ENCODE measurements at regions not wholly inside any gene's neighbourhood (a gene's known extent, or its start where the extent isn't known, plus 50 kb on each side); places are given as distances from the start of the nearest gene placed in this dataset.

DNA sequence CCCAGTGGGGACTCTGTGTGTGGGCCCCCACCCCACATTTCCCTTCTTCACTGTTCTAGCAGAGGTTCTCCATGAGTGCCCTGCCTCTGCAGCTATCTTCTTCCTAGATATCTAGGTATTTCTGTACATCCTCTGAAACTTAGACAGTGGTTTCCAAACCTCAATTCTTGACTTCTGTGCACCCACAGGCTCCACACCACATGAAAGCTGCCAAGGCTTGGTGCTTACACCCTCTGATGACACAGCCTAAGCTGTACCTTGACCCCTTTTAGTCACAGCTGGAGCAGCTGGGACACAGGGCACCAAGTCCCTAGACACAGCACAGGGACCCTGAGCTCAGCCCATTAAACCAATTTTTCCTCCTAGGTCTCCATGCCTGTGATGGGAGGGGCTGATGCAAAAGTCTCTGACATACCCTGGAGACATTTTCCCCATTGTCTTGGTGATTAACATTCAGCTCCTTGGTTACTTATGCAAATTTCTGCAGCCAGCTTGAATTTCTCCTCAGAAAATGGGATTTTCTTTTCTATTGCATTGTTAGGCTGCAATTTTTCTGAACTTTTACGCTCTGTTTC, 304.5 kb downstream of the OTOL1 start:
- no peak for DNase-seq (ENCODE audit: low spot score)

DNA sequence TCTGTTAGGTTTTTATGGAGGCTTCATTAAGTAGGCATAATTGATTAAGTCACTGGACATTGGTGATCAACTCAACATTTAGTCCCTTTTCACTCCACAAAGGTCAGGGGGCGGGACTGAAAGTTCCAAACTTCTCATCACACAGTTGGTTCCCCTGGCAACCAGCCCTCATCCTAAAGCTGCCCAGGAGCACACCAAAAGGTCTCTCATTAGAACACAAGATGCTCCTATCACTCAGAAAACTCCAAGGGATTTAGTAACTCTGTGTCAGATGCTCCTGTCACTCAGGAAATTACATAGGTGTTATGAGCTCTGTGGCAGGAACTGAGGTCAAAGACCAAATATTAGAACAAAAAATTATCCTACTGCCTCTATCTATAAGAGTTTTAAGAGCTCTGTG, 321.5 kb downstream of the OTOL1 start:
- no peak for DNase-seq (ENCODE audit: low spot score)

DNA sequence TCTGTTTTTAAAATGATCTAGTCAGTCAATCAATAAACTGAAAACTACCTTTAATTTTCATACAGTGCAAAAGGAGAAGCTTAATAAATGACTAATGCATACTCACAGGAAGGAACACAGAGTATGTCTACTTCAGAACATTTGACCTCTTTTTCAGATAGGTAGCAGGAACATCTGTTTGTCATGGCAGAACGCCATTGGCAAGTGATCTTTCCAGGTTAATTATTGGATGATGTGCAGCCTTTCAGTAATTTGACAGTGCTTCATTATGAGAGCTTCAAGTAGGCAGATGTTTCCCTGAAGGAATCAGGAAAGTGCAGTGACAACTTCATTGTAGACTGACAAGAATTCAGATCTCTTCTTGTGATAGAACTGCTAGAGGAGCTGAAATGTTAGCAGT, 325.0 kb downstream of the OTOL1 start:
- DNase-seq (ENCODE audit: low spot score), result no peak

DNA sequence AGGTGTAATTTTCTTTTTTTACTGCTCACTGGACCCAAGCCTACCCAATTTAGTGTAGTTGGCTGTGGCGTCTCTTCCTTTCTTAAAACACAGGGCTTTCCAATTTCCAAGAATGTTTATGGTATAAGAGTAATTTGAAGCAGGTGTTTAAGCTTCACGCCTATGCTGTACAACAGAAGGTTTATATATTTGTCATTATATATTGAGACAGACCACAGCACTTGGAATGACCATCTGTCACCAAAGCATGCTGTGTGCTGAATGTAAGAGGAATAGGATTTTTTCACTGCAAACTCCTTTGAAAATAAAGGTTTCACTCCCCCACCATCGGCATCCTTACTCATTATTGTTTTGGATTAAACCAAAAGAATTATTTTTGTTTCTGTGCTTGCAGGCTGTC, 325.7 kb downstream of the OTOL1 start:
- DNase-seq (ENCODE audit: low spot score), result no peak

DNA sequence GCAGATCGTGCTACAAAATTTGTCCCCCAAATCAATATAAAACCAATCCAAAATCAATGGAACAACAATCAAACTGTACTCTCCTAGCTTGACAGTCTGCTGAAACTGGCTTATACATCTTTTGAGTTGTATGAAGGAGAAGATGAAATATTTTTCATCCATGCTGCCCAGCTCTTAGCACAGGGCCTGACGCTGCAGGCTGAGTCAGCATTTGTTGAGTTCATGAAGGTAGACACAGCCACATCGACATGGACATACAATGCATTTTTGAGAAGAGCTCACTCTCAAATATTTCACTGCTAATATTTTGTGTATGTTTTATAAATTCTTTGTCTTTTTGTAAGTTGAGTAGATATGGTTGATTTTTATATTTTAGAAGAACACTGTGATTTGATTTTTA, 327.3 kb downstream of the OTOL1 start:
- DNase-seq (ENCODE audit: low spot score), result no peak

DNA sequence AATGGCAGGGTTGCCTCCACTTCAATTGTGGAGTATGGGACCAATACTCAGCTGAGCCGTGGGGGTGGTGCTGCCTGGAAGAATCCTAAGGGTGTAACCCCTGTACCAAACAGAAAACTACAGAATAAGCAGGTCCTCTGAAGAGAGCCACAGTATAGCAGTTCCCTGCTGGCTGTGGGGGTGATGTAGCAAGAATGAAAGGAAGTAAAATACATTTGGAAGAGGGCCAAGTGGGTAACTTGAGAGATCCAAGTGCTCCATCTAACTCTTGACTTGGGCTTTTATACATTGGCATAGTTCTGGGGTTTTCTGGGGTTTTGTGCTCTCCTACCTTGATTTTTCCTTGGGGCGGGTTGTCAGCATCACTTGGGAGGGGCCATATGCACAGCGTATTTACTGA, 341.4 kb downstream of the OTOL1 start:
- DNase-seq (ENCODE audit: low spot score), result no peak

DNA sequence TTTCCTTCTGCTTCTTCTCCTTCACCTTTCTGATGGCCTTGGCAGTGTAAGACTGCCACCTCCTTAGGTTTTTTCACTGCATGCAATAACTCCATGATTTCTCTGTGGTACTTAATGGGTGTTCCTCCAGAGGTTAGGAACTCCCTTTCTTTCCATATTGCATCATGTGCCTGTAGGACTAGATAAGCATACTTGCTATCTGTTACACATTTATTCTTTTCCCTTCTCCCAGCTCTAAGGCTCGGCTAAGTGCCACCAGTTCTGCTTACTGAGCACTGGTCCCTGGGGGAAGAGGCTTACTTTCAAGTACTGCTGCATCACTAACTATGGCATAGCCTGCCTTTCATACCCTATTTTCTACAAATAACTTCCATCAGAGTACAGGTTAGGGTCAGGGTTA, 351.8 kb downstream of the OTOL1 start:
- no peak for DNase-seq (ENCODE audit: low spot score)

DNA sequence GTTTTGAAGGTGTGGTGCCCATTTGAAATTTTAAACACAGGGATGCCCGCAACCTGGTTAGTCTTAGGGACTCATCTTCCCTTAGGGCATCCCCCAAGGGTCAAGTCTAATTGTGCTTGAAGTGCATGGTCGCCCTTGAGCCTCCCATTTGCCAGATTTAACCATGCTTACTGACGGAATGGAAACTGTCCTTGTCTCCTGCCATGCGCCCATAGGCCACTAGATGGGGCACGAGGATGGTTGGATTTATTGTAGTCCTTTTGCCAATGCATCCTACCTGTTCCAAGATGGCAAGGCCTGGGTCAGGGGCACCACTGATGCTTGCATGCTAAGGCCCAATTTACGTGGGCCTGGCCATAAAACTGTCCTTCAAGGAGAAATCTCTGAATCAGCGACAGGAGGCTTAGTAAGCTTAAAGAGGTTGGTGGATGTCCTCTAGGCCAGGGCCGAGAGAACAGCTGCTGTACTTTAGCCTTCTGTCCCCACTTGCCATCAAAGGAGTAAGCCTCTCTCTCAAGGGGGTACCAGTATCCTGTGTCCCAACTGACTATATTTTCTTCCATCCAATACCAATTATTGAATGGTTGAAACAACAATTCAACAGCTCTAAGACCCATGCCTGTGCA, 355.4 kb downstream of the OTOL1 start:
- DNase-seq (ENCODE audit: low spot score), result peak; percentile 54

DNA sequence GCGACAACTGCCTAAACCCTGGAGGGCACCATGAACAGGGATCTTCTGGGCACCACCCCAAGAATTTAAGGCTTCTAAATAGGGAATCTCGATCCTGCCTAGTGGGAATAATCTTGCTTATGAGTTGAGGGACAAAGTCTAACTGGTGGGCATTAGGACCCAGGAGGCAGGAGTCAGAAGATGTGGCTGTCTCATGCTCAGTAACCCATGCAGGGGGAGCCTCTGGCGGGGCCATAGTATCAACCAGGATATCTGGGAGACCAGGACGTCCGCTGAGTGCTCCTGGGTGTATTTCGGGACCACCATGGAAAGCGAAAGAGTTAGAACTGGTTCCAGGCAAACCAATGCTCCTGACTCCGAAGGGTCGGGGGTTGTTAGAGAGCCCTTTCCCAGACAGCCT, 356.1 kb downstream of the OTOL1 start:
- no peak for DNase-seq (ENCODE audit: low spot score)

DNA sequence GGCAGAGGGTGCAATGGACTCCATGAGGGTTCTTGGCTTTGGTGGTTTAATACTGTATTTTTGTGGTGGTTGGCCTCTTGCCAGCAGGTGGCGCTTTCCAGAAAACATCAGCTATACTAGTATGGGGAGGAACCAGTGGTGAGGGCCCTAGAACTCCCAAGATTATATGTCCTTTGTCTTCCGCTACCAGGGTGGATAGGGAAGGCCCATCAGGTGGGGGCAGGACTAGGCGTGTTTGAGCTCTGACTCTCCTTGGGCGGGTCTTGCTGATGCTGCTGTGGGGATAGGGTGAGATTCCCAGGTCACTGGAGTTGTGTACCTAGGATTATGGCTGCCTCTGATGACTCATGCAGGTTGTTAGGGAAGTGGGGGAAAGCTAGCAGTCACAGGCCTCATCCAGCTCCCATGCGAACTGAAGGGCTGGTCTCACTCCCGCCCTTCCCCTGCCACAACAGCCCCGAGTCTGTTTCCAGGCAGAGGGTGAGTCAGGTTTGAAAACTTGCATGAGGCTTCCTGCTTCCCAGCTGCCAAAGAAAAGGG, 357.7 kb downstream of the OTOL1 start:
- DNase-seq (ENCODE audit: low spot score), result peak; percentile 81

DNA sequence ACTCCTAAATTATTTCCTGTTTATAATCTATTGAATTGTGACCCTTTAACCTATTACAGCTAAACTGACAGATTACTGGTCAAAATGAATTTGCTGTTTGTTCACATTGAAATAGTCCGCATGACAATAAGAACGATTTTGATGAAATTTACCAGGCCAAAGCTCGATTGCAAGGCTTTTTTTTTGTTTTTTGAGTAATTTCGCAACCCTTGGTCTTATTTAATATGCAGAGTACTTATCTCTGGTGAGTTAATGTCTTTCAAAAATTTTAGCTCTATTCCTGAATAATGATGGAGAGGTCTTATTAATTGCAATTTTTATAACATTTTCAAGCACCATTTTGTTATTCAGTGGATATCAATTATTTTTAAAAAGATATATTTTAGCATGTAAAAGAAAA, 362.4 kb downstream of the OTOL1 start:
- DNase-seq (ENCODE audit: low spot score), result no peak

DNA sequence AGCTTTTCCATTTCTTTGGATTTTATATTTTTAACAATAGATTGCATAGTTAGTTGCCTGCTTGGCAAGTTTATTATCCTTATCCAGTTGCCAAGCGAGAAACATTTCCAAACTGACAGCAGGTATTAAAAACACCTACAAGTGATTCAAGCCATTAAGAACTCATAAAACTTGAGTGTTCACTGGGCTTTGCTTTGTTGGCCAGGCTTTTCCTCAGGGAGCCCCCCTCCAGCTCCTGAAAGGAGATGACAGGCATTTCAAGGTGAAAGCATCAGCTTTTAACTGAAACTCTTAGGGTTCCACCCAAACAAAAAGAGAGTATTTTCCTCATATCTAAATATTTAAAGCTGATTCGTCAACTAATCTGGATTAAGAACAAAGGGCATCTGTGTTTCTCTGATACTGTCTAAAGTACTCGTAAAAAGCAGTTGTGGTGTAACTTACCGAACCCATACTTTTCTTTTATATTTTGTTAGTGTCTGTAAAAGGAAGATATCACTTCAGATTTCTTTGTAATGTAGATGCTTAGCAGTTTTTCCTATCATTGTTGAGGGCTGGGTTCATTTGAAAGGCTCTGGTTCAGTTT, 363.4 kb downstream of the OTOL1 start:
- DNase-seq (ENCODE audit: low spot score), result no peak

DNA sequence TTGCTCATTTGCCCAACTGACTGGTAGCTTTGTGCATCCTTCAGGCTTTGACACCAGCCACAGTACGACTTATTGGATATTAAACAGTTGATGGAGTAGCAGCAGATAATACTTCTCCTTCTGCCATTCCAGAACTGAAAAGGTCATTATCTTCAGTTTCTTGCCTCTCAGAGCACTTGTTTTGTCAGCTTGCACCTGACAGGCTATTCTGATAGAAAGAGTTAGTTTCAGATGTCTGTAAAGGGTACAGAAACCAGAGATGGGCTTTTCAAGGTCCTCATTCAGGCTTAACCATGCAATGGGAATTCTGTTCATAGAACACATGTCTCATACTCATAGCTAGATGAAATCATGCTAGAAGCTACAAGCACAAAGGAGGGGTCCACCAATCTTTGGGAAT, 367.2 kb downstream of the OTOL1 start:
- no peak for DNase-seq (ENCODE audit: low spot score)

DNA sequence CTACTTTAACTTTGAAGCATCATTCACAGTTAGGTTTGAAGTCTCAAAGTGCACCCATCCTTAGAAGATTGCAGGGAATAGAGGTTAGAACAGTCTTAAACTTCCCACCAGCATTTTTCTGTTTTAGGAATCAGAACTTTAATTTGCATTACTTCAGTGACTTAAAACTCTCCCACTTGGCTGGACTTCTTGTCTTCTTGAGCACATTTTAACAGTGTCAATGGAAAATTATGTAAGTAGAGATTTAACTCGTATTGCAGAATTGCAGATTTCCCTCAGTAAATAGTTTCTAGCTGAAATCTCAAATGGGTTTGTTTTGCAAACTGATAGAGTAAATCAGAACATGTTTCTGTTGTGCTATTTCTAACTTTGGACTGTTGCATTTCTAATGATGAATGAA, 369.6 kb downstream of the OTOL1 start:
- DNase-seq (ENCODE audit: low spot score), result no peak

DNA sequence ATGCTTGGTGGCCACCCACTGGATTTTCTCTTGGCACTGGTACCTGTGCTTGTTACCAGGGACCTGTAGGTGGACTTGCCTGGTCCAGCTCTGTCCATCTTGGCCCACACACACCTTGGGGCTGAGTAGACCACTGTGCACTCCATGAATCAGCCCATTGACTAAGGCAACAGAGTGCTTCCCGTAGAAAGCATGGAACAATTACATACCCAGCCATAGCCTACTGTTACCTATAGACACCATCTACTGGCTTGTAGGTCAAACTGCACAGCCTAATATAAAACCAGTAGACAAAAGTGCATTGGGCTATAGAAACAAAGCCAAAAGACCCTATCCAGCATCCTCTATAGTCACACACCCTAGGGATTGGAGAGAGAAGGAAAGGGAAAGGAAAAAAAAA, 378.9 kb downstream of the OTOL1 start:
- DNase-seq (ENCODE audit: low spot score), result no peak

DNA sequence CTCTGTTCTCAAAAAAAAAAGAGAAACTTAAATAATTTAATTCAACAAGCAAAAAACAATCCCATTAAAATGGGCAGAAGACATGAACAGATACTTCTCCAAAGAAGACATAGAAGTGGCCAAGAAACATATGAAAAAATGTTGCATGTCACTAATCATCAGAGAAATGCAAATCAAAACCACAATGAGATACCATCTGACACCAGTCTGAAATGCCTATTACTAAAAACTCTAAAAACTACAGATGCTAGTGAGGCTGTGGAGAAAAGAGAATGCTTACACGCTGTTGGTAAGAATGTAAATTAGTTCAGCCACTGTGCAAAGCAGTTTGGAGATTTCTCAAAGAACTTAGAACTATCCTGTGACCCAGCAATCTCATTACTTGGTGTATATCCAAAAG, 382.9 kb downstream of the OTOL1 start:
- no peak for DNase-seq (ENCODE audit: low spot score)

DNA sequence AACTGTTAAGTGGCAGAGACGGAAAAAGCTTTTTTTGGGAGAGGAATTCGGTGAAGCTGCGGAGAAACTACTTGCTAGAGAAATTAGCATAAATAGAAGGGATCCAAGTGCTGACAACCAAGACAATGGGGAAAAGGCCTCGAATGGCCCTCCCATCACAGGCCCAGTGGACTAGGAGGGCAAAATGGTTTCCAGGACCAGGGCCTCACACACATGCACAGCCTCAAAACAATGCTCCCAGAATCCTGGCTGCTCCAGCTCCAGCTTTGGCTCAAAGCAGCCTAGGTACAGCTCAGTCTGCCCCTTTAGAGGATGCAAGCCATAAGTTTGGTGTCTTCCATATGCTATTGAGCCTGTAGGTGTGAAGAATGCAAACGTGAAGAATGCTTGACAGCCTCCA, 388.2 kb downstream of the OTOL1 start:
- no peak for DNase-seq (ENCODE audit: low spot score)

DNA sequence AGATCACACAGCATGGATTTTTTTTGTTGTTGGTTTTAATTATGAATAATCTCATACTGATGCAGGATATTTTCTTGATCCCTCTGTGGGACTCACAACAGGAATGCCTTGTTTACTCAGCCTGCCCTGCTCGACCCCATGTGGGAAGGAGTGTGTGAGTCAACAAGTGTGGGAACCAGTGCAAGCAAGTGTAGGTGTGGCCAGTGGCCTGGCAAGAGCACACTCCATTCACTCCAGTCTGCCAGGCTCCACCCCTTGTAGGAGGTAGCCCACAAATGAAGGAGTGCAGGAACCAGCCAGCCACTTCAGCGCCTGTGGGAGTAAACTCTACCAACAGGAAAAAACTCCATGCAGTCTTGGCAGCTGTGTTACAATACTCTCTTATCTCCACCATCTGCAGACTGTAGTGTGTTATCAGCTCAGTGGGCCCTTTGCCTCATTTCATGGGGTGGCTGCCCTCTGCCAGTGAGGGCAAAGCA, 393.6 kb downstream of the OTOL1 start:
- DNase-seq (ENCODE audit: low spot score), result peak; percentile 10

DNA sequence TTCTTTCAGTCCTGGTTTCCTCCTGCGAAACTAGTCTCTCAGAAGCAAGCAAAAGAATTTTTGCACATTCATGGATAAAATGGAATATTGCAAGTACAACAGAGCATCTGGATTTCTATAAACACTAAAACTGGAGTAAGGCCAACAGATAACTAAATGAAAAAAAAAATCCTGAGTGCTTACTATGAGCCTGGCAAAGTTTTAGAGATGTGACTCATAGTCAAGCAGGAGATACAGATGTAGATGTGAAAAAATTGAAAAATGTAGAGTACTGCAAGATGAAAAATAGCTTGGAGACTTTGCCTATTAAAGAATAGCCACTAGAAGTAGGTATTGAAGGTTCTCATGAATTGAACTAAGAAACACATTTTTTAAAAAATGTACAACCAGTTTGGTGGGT, 397.4 kb downstream of the OTOL1 start:
- no peak for DNase-seq (ENCODE audit: low spot score)

DNA sequence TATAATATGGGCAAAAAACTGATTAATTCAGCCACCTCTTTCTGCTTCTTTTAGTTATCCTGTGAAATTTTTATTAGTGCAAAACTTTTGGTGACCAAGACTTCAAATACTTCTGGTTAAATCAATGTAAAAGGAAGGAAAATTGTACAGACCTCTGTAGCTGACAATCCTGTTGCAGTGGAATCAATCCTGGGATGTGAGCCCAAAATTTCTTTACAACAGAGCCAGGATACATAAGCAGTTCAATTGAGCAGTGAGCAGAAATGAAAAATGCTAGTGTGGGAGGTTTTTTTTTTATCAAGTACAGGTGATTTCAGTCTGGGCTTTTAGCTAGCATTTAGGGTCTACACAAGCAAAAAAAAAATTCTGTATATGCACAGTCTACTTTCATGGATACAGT, 398.0 kb downstream of the OTOL1 start:
- DNase-seq (ENCODE audit: low spot score), result no peak

DNA sequence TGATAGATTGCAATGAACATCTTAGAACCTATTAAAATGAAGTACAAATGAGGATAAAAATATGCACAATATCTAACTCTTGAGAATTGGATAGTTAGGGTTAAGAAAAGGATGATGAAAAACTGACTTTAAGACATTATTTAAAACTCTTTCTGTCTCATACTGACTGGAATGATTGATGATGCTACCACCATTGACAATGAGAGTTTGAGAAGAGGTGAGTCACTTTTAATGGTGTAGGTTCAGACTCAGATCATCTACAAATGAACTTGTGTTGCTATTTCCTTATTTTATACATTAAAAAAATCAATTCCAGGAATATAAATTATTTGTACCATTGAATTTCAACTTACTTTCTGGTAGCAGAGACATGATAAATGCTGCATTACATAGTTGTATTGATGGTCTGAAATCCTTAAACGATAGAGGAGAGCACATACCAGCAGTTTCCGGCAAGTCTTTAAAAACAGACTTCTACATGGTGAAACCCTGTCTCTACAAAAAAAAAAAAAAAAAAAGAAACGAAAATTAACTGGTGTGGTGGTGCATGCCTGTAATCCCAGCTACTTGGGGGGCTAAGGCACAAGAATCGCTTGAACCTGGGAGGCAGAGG, 409.0 kb downstream of the OTOL1 start:
- DNase-seq (ENCODE audit: low spot score), result no peak

DNA sequence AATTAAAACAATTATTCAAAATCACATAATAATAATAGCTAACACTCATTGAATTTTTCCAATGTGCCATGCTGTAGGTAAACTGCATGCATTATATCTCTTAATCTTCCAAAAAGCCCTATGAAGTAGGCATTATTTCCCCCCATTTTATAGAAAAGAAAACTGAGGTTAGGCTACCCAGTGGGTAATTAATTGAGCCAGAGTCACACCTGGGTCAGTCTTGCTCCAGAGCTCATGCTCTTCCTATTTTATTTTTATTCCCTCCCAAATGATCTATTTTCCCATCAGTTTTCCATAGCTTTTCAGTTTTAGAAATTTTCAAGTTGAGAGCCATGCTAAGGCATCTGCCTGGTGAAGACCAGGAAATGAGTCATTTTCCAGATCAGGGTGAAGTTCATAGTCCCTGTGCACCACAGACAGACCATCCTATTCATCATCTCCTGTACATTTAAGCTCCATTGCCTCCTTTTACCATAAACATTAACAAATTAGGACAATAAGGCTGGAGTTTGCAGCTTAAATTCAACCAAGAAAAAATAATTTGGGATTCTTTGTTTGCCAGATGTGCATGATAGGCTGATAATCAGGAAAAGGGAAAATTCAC, 417.3 kb downstream of the OTOL1 start:
- DNase-seq (ENCODE audit: low spot score), result peak; percentile 68
